ENCODE measurements at regions not wholly inside any gene's neighbourhood (a gene's known extent, or its start where the extent isn't known, plus 50 kb on each side); places are given as distances from the start of the nearest gene placed in this dataset.

DNA sequence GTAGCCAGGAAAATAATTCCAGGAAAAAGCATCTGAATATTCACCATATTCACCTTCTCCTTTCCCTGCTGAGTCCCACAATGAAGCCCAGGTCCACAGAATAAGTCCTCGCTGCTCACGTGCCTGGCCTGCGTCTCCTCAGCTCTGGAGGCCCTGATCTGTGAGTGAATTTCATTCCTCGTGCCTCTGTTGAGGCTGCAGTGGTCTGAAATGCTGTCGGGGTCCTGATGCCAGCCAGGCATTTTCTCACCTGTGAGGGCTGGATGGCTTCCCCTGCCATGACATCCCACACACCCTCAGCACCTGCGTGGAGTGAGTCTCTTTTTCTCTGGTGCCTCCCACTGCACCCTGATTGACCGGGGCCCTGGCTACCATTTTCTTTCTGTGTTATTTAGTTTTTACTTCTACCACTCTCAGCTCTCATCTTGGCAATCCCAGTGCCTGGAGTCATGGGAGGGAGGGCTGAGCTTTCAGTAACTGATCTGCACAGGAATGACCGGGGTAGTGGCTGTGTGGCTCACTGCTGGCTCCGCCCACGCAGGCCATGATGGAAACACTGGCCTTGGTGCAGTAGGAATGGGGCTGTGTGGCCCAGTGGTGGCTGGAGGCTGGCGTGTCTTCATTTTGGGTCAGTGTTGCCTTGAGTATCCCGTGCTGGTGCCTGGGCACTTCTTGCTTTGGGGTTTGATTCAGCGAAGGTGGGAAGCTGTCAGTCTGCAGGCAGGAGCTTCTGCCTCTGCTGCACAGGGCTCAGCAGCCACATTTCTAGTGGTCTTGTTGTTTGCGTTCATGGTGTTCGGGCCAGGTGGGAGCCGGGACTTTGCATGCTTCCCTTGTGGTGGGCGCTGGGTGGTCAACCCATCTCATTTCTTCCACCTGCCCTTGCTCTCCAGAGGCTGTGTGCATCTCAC is 807.2 kb downstream of the TBC1D22A start:
- ATAC-seq, result no peak

DNA sequence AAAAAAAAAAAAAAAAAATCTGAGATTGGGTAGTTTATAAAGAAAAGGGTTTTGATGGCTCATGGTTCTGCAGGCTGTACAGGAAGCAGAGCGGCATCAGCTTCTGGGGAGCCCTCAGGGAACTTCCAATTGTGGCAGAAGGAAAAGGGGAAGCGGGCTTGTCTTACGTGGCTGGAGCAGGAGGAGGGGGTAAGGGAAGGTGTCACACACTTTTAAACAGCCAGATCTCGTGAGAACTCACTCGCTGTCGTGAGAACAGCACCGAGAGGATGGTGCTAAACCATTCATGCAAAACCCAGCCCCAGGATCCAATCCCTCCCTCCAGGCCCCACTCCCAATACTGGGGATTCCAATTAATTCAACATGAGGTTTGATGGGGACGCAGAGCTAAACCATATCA is 806.2 kb downstream of the TBC1D22A start:
- no peak for TF ChIP-seq GLIS3 (CRISPR knock-in tag; IDR thresholded peaks at IDR 0.05)
- TF ChIP-seq TCF4 (CRISPR knock-in tag; IDR thresholded peaks at IDR 0.05; ENCODE audit: borderline replicate concordance), result no peak

More for the DNA sequence above, 807.2 kb downstream of the TBC1D22A start:
- no peak for TF ChIP-seq ARNTL (CRISPR knock-in tag; IDR thresholded peaks at IDR 0.05; ENCODE audit: borderline replicate concordance, low read depth)
- TF ChIP-seq CSRNP3 (CRISPR knock-in tag; IDR thresholded peaks at IDR 0.05), result no peak
- no peak for TF ChIP-seq ESRRG (CRISPR knock-in tag; IDR thresholded peaks at IDR 0.05)
- no peak for TF ChIP-seq CSDC2 (CRISPR knock-in tag; IDR thresholded peaks at IDR 0.05)
- no peak for TF ChIP-seq PPARA (CRISPR knock-in tag; IDR thresholded peaks at IDR 0.05; ENCODE audit: borderline replicate concordance)
- TF ChIP-seq ZNF70 (CRISPR knock-in tag; IDR thresholded peaks at IDR 0.05), result no peak
- no peak for TF ChIP-seq ZNF565 (CRISPR knock-in tag; conservative IDR thresholded peaks at IDR 0.05; ENCODE audit: low read depth)
- no peak for TF ChIP-seq RARB (CRISPR knock-in tag; IDR thresholded peaks at IDR 0.05)
- TF ChIP-seq, protein P1, sequence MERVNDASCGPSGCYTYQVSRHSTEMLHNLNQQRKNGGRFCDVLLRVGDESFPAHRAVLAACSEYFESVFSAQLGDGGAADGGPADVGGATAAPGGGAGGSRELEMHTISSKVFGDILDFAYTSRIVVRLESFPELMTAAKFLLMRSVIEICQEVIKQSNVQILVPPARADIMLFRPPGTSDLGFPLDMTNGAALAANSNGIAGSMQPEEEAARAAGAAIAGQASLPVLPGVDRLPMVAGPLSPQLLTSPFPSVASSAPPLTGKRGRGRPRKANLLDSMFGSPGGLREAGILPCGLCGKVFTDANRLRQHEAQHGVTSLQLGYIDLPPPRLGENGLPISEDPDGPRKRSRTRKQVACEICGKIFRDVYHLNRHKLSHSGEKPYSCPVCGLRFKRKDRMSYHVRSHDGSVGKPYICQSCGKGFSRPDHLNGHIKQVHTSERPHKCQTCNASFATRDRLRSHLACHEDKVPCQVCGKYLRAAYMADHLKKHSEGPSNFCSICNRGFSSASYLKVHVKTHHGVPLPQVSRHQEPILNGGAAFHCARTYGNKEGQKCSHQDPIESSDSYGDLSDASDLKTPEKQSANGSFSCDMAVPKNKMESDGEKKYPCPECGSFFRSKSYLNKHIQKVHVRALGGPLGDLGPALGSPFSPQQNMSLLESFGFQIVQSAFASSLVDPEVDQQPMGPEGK (CRISPR knock-in tag; IDR thresholded peaks at IDR 0.05; ENCODE audit: borderline replicate concordance), result no peak
- TF ChIP-seq BACH2 (CRISPR knock-in tag; IDR thresholded peaks at IDR 0.05; ENCODE audit: borderline replicate concordance), result no peak
- no peak for TF ChIP-seq ZFP3 (CRISPR knock-in tag; IDR thresholded peaks at IDR 0.05)
- TF ChIP-seq ISL1 (CRISPR knock-in tag; IDR thresholded peaks at IDR 0.05), result no peak
- TF ChIP-seq, protein P2, sequence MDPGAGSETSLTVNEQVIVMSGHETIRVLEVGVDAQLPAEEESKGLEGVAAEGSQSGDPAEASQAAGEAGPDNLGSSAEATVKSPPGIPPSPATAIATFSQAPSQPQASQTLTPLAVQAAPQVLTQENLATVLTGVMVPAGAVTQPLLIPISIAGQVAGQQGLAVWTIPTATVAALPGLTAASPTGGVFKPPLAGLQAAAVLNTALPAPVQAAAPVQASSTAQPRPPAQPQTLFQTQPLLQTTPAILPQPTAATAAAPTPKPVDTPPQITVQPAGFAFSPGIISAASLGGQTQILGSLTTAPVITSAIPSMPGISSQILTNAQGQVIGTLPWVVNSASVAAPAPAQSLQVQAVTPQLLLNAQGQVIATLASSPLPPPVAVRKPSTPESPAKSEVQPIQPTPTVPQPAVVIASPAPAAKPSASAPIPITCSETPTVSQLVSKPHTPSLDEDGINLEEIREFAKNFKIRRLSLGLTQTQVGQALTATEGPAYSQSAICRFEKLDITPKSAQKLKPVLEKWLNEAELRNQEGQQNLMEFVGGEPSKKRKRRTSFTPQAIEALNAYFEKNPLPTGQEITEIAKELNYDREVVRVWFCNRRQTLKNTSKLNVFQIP (CRISPR knock-in tag; IDR thresholded peaks at IDR 0.05; ENCODE audit: borderline replicate concordance, low read depth), result no peak
- TF ChIP-seq CREB5 (CRISPR knock-in tag; IDR thresholded peaks at IDR 0.05; ENCODE audit: low read depth), result no peak
- no peak for TF ChIP-seq ZFP30 (CRISPR knock-in tag; IDR thresholded peaks at IDR 0.05)
- no peak for TF ChIP-seq TCF4 (CRISPR knock-in tag; IDR thresholded peaks at IDR 0.05; ENCODE audit: borderline replicate concordance)
- TF ChIP-seq, protein P3, sequence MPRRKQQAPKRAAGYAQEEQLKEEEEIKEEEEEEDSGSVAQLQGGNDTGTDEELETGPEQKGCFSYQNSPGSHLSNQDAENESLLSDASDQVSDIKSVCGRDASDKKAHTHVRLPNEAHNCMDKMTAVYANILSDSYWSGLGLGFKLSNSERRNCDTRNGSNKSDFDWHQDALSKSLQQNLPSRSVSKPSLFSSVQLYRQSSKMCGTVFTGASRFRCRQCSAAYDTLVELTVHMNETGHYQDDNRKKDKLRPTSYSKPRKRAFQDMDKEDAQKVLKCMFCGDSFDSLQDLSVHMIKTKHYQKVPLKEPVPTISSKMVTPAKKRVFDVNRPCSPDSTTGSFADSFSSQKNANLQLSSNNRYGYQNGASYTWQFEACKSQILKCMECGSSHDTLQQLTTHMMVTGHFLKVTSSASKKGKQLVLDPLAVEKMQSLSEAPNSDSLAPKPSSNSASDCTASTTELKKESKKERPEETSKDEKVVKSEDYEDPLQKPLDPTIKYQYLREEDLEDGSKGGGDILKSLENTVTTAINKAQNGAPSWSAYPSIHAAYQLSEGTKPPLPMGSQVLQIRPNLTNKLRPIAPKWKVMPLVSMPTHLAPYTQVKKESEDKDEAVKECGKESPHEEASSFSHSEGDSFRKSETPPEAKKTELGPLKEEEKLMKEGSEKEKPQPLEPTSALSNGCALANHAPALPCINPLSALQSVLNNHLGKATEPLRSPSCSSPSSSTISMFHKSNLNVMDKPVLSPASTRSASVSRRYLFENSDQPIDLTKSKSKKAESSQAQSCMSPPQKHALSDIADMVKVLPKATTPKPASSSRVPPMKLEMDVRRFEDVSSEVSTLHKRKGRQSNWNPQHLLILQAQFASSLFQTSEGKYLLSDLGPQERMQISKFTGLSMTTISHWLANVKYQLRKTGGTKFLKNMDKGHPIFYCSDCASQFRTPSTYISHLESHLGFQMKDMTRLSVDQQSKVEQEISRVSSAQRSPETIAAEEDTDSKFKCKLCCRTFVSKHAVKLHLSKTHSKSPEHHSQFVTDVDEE (CRISPR knock-in tag; IDR thresholded peaks at IDR 0.05), result no peak
- no peak for TF ChIP-seq ZNF8 (CRISPR knock-in tag; IDR thresholded peaks at IDR 0.05)
- no peak for TF ChIP-seq GLIS3 (CRISPR knock-in tag; IDR thresholded peaks at IDR 0.05)

More for the DNA sequence above, 806.2 kb downstream of the TBC1D22A start:
- no peak for ATAC-seq

All from SK-N-SH treated with all-trans-retinoic acid at 6 μM for 48 hours (cell line).